Right lung (tissue), 2 donors: ENCODE measurements at regions not wholly inside any gene's neighbourhood (a gene's known extent, or its start where the extent isn't known, plus 50 kb on each side); places are given as distances from the start of the nearest gene placed in this dataset.
"Not testable (repeated sequence)": the region's sequence is repeated elsewhere in the genome, so short reads cannot be mapped to it uniquely, and the experiment has no call there.

ENCODE experiments used
- DNase-seq, 2 donors: peaks; one replicate each; pipeline ENCODE4 v3.0.0-alpha.2; 2013

DNA sequence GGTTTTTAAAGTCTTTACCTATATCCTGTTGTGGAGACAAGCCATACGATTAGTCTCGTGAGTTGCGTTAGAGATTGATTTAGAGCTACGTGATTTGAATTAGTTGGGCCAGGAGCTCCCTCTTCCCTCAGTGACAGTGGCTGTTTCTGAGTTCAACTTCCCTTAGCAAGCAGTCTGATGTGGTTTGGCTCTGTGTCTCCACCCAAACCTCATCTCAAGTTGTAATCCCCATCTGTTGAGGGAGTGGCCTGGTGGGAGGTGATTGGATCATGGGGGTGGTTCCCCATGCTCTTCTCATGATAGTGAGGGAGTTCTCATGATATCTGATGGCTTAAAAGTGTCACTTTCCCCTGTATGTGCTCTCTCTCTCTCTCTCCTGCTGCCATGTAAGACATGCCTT is 192.9 kb upstream of the PTGFR start:
- no peak for DNase-seq

DNA sequence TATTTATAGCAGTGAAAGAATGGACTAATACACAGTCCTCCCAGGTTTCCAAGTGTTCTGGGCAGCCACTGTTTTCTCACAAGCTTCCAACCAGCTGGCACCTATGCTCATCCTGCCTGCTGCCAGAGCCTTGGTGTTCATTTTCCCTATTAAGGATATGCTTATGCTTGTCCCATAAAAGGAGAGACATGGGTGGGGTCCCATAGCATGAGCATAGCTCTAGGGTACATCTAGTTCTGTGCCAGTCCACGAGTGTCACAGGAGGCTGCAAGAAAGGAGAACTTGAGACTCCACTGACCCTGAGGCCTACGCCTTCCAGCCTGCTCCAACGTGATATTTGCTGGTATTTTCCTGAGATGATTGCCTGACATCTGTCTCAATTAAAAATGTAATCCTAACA is 192.4 kb upstream of the PTGFR start:
- DNase-seq, result no peak

DNA sequence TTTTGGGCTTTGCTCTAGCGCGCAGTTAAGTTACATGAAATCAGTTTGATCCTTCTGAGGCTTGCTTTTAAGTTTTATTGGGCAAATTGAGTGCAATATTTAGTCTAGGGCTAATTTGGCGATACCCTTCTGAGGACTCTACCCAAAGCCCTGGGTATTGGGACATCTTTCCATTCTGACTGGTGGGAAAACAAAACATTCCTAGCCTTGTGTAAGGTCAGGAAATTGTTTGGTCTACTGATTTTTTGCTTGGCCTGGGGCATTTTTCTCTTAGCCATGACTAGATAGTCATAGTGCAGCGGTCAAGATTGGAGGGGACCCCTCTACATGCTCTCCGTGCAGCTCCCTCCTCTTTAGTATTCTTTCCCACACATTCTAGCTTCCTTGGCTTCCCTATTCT is 189.6 kb upstream of the PTGFR start:
- no peak for DNase-seq

DNA sequence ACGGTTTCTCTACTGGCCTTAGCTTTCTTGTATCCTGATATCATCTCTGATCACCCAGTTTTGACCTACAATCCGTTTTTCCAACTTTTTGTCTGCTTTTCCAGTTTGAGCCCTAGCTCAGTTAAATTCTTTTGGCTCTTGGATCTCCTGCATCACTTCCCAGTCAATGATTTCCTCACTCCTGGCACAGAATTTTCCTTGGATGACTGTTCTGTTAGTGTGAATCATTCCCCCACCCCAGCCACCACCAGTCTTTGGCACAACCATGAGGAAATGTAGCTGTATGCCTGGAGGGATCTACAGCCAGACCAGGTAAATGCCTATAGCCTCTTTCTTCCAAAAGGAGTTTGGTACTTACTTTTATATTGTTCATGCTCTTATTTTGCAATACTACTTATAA is 187.2 kb upstream of the PTGFR start:
- no peak for DNase-seq

DNA sequence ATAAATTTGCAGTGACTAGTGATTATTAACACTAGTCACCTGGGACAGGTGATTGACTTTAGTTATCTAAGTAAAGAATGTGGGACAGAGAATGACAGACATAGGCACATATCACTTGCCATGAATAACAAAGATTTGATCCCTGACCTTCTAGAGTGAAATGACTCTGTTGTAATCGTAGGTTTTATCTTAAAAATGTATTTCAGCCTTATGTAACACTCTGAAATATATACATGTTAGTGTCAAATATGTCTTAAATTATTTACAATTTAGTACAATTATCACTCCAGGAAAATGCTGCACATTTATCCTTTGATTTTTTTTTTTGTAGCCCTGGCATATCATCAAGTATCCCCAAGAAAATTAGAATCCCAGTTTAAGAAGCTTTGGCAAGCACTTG is 186.4 kb upstream of the PTGFR start:
- DNase-seq, result no peak

DNA sequence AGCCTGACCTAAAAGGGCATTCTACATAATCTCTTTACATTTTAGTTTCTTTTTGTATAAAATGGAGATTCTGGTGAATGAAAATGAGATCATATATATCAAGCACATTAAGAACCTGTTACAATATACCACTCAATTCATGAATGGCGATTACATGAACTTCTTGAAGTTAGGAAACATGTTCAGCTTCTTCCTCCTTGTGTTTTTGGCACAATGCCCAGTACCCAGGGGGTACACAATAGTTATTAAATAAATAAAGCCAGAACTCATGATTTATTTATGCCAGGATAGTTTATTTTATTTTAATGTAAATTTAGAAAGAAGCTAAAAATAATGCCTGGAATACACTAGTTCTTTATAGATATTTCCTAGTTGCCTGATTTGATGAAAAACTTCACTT is 186.0 kb upstream of the PTGFR start:
- no peak for DNase-seq

DNA sequence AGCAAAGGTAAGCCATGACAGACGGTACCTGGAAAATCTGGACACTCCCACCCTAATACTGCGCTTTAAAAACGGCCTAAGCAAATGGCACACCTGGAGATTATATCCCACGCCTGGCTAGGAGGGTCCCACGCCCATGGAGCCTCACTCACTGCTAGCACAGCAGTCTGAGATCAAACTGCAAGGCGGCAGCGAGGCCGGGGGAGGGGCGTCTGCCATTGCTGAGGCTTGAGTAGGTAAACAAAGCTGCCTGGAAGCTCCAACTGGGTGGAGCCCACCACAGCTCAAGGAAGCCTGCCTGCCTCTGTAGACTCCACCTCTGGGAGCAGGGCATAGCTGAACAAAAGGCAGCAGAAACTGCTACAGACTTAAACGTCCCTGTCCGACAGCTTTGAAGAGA is 180.5 kb upstream of the PTGFR start:
- not testable (repeated sequence) for DNase-seq

DNA sequence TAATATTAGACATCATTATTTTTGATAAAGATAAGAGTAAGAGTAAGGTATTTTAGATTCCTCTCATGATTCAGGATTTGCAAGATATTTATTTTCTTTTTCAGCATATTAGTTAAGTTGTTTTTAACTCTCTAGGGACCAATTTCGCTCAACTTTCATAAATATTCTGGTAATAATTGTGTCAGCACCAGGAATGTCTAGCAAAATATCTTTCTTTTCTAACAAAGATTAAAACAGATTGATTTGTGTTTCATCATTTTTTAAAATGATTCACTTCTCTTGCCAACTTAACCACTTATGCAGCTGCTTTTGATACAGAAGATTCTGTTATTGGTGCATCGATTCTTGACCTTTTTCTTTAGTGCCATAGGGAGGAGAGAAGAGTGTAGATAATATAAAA is 172.8 kb upstream of the PTGFR start:
- DNase-seq, result no peak

DNA sequence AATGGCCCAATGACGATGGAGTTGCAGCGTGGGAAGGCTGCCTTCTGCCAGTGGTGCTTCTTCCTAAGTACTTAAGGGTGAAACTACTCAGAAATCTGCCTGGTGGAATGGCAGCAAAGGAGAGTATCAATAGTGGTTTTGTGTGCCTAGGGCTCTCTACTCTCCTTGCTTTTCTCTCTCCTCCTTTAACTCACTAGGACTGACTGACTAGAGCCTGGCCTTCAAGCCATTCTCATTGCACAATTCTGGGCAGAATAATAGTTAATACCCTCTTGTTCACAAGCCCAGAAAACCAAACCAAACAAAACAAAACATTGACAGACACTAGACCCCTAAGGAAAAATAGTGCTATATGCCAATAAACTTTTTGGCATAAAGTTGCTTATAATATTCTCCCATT is 171.2 kb upstream of the PTGFR start:
- DNase-seq, result no peak

DNA sequence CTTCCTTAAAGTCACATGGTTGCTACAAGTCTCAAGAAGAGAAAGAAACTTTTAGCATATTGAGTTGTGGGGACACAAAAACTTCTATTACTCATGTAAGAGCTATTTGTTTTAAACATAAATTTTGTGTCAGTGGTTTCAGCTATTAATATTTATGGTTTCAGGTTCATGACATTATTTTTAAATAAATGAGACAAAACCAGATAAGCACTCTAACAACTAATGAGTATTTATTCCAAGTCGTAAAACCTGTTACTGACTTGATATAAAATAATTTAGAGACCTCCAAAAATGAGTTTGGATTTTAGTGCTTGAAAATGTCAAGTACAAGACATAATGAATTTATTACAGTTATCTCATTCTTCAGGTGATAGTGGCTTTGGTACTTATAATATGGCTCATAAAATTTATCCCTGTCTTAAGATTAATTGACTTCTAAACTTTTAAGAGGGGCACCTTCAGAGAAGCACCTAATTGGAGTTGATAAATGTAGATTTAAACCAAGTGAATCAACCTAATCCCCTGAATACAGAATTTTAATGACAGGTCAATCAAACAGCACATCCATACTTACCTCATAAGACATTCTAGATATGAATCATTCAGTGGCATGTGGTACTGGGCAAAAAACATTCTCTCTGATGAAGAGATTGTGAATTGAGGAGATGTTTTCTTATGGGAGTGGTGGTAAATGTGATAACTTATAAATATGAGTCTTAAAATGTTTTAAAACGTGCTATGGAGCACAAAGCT is 167.7 kb upstream of the PTGFR start:
- DNase-seq, result no peak

DNA sequence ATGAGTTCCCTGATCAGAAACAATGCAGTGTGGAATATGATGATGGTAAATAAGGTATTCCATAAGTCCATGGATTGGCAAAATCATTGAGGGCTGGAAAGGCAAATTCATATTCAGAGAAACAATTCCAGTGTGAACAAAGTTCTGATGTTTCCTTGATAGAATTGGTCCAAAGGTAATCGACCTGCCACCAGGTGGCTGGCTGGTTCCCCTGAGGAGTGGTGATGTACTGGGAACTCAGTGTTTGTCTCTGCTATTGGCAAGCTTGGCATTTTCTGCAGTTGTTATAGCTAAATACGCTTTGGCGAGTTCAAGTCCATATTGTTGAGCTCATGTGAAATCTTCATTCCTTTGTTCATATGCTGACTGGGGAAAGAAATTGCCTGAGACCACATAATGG is 165.5 kb upstream of the PTGFR start:
- no peak for DNase-seq

DNA sequence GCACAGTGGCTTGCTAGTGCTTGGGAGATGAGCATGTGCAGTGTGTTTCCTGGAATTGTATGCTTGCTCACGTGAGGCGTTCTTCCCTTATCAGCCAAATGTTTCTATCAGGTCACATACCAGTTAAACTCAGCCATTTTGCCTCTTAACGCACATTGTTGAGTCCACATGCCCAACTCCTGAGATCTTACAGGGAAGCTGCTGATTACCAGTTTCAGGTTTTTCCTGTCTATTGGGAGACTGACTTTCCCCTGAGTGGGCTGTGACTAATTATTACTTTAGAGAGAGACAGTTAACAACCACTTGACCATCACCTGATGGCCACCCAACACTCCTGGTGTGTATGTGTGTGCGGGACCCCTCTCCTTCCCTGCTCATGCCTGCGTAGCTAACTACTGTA is 161.3 kb upstream of the PTGFR start:
- no peak for DNase-seq

DNA sequence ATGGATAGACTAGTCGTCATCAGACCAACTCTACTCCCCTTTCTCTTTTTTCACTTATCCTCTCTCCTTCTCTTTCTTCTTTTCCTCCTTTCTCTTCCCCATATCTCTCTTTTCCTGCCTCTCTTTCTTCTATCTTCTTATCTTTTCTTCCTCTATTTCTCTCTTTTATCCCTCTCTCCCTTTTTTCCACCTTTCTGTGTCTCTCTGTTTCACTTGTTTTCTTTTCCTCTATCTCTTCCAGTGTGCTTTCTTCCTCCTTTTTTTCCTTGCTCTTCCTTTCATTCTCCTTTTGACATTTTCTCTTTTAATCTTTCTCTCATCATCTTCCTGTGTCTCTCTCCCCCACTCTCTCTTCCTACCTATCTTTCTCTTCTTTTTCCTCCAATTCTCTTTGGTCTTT is 159.0 kb upstream of the PTGFR start:
- DNase-seq, result no peak

DNA sequence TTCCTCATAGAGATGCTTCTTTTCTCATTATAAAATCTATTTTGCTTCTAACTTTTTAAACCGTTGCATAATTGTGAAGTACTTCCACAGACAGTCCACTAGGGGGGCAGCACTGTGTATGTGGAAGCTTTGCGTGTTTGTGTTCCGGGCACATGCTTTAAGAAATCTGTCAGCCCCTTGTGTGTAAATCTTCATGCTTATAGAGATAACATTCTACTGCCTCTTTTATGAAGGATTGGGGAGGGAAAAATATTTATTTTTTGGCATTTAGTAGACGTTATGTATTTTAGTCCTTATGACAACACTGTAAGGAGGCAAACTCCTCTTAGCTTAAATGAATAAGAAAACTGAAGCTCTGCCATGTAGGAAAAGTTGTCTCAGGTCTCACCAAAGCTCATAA is 157.3 kb upstream of the PTGFR start:
- no peak for DNase-seq

DNA sequence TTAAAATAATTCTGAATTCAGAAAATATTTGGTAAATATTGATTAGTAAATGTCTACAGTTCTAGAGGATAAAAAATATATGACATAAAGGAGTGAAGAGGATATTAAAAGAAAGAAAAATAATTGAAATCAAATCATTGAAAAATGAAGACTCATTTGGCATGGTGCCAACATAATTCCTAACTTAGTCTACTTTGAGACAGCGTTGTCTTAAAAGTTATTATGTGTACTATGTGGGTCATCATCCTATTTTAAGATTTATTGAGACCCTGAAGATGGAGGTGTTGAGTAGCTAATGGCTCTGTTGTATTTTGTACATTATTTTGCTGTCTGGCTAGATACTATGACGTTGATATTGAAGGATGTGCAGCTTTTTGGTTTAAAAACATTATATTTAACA is 156.7 kb upstream of the PTGFR start:
- no peak for DNase-seq

DNA sequence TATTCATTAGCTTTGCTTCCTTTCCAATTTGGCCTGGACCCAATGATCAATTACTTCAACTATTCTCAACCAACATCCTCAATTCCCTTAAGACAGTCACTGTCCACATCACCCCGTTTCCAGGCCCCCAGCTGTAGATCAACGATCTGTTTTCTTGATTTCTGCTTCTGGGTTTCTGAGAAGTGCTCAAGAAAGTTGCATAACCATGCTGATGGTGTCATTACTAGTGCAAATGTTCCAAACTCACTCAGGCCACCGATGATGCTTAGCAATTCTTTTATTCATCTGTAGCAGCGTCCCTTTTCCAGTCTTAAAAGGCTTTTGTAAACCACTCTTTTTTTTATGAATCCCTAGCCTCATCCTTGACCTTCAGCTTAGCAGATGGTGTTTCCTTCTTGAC is 155.8 kb upstream of the PTGFR start:
- no peak for DNase-seq

DNA sequence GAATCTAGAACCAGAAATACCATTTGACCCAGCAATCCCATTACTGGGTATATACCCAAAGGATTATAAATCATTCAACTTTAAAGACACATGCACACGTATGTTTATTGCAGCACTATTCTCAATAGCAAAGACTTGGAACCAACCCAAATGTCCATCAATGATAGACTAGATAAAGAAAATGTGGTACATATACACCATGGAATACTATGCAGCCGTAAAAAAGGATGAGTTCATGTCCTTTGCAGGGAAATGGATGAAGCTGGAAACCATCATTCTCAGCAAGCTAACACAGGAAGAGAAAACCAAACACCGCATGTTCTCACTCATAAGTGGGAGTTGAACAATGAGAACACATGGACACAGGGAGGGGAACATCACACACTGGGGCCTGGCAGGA is 154.0 kb upstream of the PTGFR start:
- not testable (repeated sequence) for DNase-seq

DNA sequence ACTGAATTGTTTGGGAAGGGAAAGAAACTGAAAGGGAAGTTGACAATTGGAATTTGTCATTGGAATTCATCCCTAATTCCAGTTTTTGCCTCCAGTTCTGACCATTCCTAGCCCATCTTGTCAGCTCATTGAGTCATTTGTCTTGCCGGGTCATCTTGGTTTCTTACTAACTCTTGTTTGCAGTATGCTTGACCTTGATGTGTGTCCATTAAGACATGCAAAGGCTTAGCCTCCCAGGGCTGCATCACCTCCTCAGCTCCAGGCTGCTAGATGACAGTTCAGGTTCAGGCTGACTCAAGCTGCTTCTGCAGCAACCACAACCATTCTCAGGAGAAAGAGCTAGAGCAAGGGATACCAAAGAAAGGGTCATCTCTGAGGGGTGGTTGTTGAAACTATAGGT is 151.3 kb upstream of the PTGFR start:
- DNase-seq, result no peak

DNA sequence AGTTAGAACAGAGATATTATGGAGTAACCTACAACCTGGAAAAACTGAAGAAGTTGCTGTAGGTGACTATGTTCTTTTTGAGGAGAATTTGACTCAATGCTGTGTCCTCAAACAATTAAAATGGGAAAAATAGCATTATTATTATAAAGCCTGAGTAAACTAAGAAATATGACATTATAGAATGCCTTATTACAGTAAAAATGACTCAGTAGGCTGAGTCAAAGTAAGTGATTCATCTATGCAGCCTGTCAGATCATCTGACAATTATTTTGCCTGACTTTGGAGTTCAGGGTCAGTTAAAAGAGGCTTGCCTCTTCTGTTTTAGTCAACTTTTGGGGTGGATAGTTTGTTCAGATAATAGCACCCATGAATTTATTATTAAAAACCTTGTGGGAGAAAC is 150.8 kb upstream of the PTGFR start:
- DNase-seq, result no peak

DNA sequence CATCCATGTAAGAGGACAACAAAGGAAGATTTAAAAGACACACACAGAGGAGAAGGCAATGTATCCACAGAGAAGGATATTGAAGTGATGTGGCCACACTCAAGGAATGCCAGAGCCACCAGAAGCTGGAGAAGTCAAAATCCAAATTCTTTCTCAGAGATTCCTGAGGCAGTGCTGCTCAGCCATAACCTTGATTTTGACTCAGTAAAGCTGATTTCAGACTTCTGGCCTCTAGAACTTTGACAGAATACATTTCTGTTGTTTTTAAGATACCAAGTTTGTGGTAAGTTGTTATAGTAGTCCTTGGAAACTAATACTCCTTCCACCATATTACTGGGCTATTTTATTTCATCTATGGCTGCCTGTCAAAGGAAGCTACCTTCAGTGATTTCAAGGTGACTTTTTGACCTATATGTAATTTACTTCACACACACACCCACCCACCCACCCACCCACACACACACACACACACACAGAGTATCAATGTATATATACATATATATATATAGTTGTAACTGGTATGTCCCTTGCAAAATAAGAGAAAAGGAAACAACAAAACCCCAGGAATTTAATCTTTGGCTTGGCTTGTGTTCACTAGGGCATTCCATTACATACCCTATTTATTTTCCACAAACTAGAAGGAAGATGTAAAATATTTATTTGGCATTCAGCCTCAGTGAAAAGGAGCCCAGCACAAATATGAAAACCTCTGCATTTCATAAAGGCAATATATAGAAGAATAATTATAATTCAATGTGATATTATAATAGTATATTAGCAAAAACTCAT is 142.1 kb upstream of the PTGFR start:
- no peak for DNase-seq

DNA sequence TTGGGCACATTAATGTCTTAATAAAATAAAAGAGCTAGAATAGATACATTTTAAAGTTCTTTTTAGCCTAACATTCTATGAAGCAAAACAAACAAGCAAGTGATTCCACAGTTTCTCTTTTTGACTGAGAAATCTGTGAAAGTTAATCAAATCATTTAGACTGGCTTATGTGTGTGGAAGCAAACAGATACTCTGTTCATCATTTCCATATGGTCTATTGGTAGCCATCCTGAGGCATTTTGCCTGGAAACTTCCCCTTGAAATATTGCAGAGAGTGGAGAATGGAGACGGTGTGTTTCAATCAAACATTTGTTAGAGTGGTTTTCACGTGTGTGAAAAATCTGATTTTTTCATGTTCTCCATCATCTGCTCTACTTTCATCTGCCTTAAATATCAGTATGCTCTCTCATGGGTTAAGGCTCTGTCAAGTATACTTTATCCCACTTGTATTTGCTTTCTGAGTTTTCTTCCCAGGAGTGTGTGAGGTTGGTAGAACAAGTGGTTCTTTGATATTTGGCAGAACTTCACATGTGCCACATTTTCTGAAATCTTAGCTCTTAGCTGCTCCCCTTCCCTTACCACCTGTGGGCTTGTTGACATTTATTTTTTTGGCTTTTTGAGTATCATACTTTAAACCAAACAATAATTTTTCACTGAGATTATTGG is 139.1 kb upstream of the PTGFR start:
- no peak for DNase-seq

DNA sequence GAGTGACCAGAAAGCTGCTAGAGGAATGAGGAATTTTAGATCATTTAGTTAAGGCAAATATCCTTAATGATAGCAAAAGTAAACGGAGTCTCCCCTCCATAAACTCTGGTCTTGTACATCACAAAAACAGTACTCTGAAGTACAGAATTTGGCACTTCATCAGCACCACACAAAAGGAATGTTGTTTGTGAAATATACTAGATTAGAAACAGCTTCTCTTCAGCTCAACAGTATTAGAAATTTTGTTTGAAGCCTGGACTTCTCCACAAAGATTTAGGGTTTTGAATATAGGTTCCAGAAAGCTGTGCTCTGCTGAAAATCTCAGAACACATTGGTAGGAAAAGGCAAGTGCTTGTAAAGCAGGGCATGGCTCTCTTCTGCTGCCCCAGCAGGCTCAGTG is 135.1 kb upstream of the PTGFR start:
- DNase-seq, result no peak

DNA sequence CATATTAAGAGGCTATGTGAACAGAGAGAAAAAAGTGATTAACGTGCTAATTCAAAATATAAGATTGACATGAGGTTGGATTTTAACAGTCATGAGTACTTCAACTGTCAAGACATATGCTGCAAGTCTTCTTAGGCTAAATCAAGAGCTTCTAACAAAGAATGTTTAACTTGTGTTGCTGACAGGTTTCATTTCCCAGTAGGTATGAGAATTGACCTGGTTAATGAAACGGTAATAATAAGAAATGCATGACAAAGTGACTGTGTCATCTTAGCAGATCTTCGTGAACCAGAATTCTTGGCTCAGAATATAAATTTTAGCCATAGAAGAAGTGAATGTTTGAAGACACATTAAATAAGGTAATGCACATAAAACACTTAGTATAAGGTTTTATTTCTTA is 132.6 kb upstream of the PTGFR start:
- DNase-seq, result no peak
